ENCODE measurements at regions not wholly inside any gene's neighbourhood (a gene's known extent, or its start where the extent isn't known, plus 50 kb on each side); places are given as distances from the start of the nearest gene placed in this dataset.

DNA sequence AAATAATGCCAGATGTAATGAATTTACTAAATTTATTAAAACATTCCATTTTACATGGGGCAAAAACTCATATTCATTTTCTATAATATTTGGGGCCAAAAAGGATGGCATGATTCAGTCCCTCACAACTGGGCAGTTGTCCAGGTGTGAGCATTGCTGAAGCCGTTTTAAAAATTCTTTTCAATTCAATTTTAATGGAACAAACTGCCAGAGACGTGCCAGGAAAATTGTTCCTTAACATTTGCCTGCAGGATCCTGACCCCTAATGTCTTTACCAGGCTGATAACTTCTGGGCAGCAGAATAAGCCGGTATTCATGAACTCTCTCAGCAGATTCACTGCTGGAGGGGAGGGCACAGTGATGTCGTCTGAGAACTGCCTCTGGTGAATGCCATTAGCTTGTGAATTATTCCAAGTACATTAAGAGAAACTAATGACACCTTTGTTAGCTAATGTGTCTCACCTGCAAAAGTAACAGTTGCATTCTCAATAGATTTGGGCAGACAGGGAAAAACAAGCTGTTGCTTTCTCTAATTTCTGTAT lies 1445.1 kb upstream of the TENM3 start:
- in situ Hi-C loops (cut with MboI) (no loop called here), intact Hi-C loops (cut with micrococcal nuclease; ENCODE audit: unreplicated experiment) (no loop called here)
- Histone ChIP-seq H3K4me3 (no peak overlapping the region), H3K4me1 (ENCODE audit: control insufficient read depth, insufficient read depth, low read length) (no peaks in the 10 kb centered on the region), H3K4me2 (ENCODE audit: control insufficient read depth, insufficient read depth) (no peak overlapping the region), H3K27ac (ENCODE audit: control insufficient read depth, insufficient read depth) (no peak overlapping the region), H3K9ac (ENCODE audit: control insufficient read depth, insufficient read depth, low read length) (no peak overlapping the region), H3K27me3 (replicated peaks in 1 of 2; ENCODE audit: control insufficient read depth in 2 of 2, insufficient read depth in 2 of 2, low read length in 1 of 2) (no peaks in the 10 kb centered on the region), H2AFZ (ENCODE audit: control insufficient read depth, low read depth, low read length) (no peak overlapping the region), H4K20me1 (ENCODE audit: control insufficient read depth, insufficient read depth) (no peaks in the 10 kb centered on the region), H3K79me2 (ENCODE audit: control insufficient read depth, insufficient read depth, low read length) (no peaks in the 10 kb centered on the region), H3K9me3 (replicated peaks; ENCODE audit: control insufficient read depth, insufficient read depth, low read length) (no peaks in the 10 kb centered on the region), H3K36me3 (ENCODE audit: control insufficient read depth in 2 of 2, insufficient read depth in 2 of 2, low read length in 1 of 2) (no peaks in the 10 kb centered on the region)
- POLR2A ChIA-PET: no interaction called here
- WGBS (ENCODE audit: insufficient coverage, insufficient replicate concordance, low lambda C conversion rate, missing lambda C conversion rate): 19% methylated on average over 4 of the region's 4 CpGs
- ATAC-seq: no peak
- SMC1A ChIA-PET (ENCODE audit: uncharacterized antibody, unreplicated experiment): interaction anchor here (1.6 kb wide), 1 partner anchor 12 kb away, joined by 4 read pairs; no protein-coding TSS in a partner anchor
- no peak for FAIRE-seq
- RAD21 ChIA-PET (ENCODE audit: unreplicated experiment): no interaction called here
- no TSS peak for BruUV-seq (replicated peaks)
- CTCF ChIA-PET: no interaction called here
- DNase-seq (ENCODE audit: low read depth, low spot score): no peak
- TF ChIP-seq NBN (IDR thresholded peaks at IDR 0.05): no peak
- TF ChIP-seq ATF2 (IDR thresholded peaks at IDR 0.05; ENCODE audit: low read length): no peak
- TF ChIP-seq NRF1 (conservative IDR thresholded peaks at IDR 0.05; ENCODE audit: low read depth, low read length): no peak
- TF ChIP-seq BACH1 (IDR thresholded peaks at IDR 0.05; ENCODE audit: borderline replicate concordance): no peak
- no peak for TF ChIP-seq BHLHE40 (IDR thresholded peaks at IDR 0.05; ENCODE audit: borderline replicate concordance in 1 of 2, low read depth in 2 of 2, low read length in 1 of 2)
- TF ChIP-seq WRNIP1 (IDR thresholded peaks at IDR 0.05; ENCODE audit: borderline replicate concordance, low read depth, low read length): no peak
- no peak for TF ChIP-seq SIX5 (IDR thresholded peaks at IDR 0.05; ENCODE audit: low read depth, low read length, severe bottlenecking)
- no peak for TF ChIP-seq RAD51 (IDR thresholded peaks at IDR 0.05)
- TF ChIP-seq POU2F2 (IDR thresholded peaks at IDR 0.05; ENCODE audit: borderline replicate concordance, low read depth, low read length): no peak
- no peak for TF ChIP-seq MXI1 (IDR thresholded peaks at IDR 0.05; ENCODE audit: low read depth, low read length)
- TF ChIP-seq SREBF1 (IDR thresholded peaks at IDR 0.05; ENCODE audit: low read length): no peak
- no peak for TF ChIP-seq SKIL (IDR thresholded peaks at IDR 0.05; ENCODE audit: low read depth, poor library complexity, severe bottlenecking)

Data from GM12878 (cell line).